ENCODE measurements at regions not wholly inside any gene's neighbourhood (a gene's known extent, or its start where the extent isn't known, plus 50 kb on each side); places are given as distances from the start of the nearest gene placed in this dataset.
A peak's percentile ranks its signal among the peaks of the same experiment; 100 is the strongest.

GRCh38 chr13:90402613-90403012 lies 944.9 kb upstream of the MIR17HG start:
- DNase-seq (ENCODE audit: insufficient read length, low spot score) = no peak
- no peak for FAIRE-seq
- no peak for TF ChIP-seq CTCF (IDR thresholded peaks at IDR 0.05; ENCODE audit: insufficient read depth, missing control alignments)

- no peak for FAIRE-seq
- no peak for TF ChIP-seq CTCF (IDR thresholded peaks at IDR 0.05; ENCODE audit: insufficient read depth, missing control alignments)
- DNase-seq (ENCODE audit: insufficient read length, low spot score) = no peak
Observed at GRCh38 chr13:90403330-90404082, 944.0 kb upstream of the MIR17HG start.

GRCh38 chr13:90405301-90405700 lies 942.2 kb upstream of the MIR17HG start:
- FAIRE-seq (no peak), DNase-seq (ENCODE audit: insufficient read length, low spot score) (no peak)
- no peak for TF ChIP-seq CTCF (IDR thresholded peaks at IDR 0.05; ENCODE audit: insufficient read depth, missing control alignments)

GRCh38 chr13:90412980-90413379 lies 934.5 kb upstream of the MIR17HG start:
- TF ChIP-seq CTCF (IDR thresholded peaks at IDR 0.05; ENCODE audit: insufficient read depth, missing control alignments) = no peak
- FAIRE-seq = no peak
- no peak for DNase-seq (ENCODE audit: insufficient read length, low spot score)

- no peak for DNase-seq (ENCODE audit: insufficient read length, low spot score)
- no peak for FAIRE-seq
- TF ChIP-seq CTCF (IDR thresholded peaks at IDR 0.05; ENCODE audit: insufficient read depth, missing control alignments) = no peak
Observed at GRCh38 chr13:90413548-90413947, 933.9 kb upstream of the MIR17HG start.

GRCh38 chr13:90414691-90415596 lies 932.5 kb upstream of the MIR17HG start:
- FAIRE-seq = peak; percentile 53
- DNase-seq (ENCODE audit: insufficient read length, low spot score) = no peak
- no peak for TF ChIP-seq CTCF (IDR thresholded peaks at IDR 0.05; ENCODE audit: insufficient read depth, missing control alignments)
